ENCODE measurements at regions not wholly inside any gene's neighbourhood (a gene's known extent, or its start where the extent isn't known, plus 50 kb on each side); places are given as distances from the start of the nearest gene placed in this dataset.

DNA sequence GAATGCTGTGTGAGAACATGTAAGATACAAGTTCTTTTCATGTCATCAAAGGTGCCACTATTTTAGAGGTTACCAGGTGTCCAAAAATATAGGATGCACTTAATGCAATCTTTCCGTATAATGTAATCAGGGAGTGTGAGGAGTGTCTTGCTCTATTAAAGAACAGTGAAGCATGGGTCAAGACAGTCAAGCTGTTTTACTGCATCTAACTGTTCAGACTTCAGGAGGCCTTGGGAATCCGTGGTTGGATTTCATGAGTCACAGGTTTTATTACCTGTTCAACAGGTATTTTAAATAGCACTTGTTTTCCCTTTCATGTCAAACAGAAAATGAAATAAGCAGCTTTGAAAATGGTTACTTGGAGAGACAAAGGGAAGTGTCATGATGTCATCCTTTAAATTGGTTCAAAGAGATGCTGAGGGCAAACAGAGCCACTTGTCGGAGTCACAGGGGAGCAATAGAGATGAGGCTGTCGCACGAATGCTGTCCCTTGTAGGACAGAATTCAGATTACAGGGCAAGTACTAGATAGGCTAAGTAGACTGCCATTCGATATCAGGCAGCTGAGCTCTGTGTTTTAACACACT, 621.5 kb downstream of the QKI start:
- Histone ChIP-seq H3K4me3 (no peak overlapping the region), H4K20me1 (replicated peaks; ENCODE audit: control insufficient read depth, insufficient read depth, low read length) (no peaks in the 10 kb centered on the region), H3K9ac (ENCODE audit: insufficient read depth in 1 of 2, low read depth in 2 of 2, low read length in 2 of 2) (no peak overlapping the region), H3K4me1 (replicated peaks in 1 of 2; ENCODE audit: control insufficient read depth in 2 of 2, insufficient read depth in 2 of 2, low read length in 2 of 2) (peaks cover 0 to 6% of the 10 kb centered on the region in 2 experiments; a peak in 2 of 5 replicates), H3K4me2 (ENCODE audit: insufficient read depth, low read length) (no peak overlapping the region), H3K9me1 (ENCODE audit: control insufficient read depth, insufficient read depth, low read length) (no peaks in the 10 kb centered on the region), H3K27ac (ENCODE audit: extremely low read depth, low read depth, low read length) (no peak overlapping the region), H3K36me3 (ENCODE audit: control insufficient read depth, insufficient read depth, low read length) (no peaks in the 10 kb centered on the region), H3K79me2 (ENCODE audit: control insufficient read depth, insufficient read depth, low read length) (no peaks in the 10 kb centered on the region), H2AFZ (ENCODE audit: low read depth, low read length) (no peak overlapping the region), H3K27me3 (ENCODE audit: control insufficient read depth in 2 of 2, insufficient read depth in 2 of 2, low read length in 2 of 2) (no peaks in the 10 kb centered on the region; a peak in 1 of 5 replicates), H3K9me3 (replicated peaks; ENCODE audit: control insufficient read depth, insufficient read depth, low read depth, low read length) (no peaks in the 10 kb centered on the region)
- in situ Hi-C loops (cut with MboI): no loop called here
- no TSS peak for BruUV-seq (replicated peaks)
- intact Hi-C loops (cut with micrococcal nuclease): no loop called here
- ChIA-PET POLR2A (interaction anchor here (0.9 to 1.2 kb wide), 2 partner anchors 15 to 19 kb away, joined by 3 to 4 read pairs; no protein-coding TSS in a partner anchor), CTCF (ENCODE audit: low intra/inter-chr PET ratio) (no interaction called here)
- WGBS (ENCODE audit: insufficient coverage, low coverage, missing lambda C conversion rate): 0% methylated on average over 6 of the region's 6 CpGs
- no peak for TF ChIP-seq HLTF (IDR thresholded peaks at IDR 0.05)
- TF ChIP-seq EHMT2 (IDR thresholded peaks at IDR 0.05): no peak
- no peak for TF ChIP-seq GTF2F1 (IDR thresholded peaks at IDR 0.05; ENCODE audit: low read depth, low read length)
- TF ChIP-seq ZNF184 (CRISPR knock-in tag; IDR thresholded peaks at IDR 0.05): no peak
- TF ChIP-seq PHF21A (IDR thresholded peaks at IDR 0.05; ENCODE audit: borderline replicate concordance, low read depth): no peak
- TF ChIP-seq BRD9 (IDR thresholded peaks at IDR 0.05; ENCODE audit: low read depth, partially characterized antibody): no peak
- TF ChIP-seq, protein P1, sequence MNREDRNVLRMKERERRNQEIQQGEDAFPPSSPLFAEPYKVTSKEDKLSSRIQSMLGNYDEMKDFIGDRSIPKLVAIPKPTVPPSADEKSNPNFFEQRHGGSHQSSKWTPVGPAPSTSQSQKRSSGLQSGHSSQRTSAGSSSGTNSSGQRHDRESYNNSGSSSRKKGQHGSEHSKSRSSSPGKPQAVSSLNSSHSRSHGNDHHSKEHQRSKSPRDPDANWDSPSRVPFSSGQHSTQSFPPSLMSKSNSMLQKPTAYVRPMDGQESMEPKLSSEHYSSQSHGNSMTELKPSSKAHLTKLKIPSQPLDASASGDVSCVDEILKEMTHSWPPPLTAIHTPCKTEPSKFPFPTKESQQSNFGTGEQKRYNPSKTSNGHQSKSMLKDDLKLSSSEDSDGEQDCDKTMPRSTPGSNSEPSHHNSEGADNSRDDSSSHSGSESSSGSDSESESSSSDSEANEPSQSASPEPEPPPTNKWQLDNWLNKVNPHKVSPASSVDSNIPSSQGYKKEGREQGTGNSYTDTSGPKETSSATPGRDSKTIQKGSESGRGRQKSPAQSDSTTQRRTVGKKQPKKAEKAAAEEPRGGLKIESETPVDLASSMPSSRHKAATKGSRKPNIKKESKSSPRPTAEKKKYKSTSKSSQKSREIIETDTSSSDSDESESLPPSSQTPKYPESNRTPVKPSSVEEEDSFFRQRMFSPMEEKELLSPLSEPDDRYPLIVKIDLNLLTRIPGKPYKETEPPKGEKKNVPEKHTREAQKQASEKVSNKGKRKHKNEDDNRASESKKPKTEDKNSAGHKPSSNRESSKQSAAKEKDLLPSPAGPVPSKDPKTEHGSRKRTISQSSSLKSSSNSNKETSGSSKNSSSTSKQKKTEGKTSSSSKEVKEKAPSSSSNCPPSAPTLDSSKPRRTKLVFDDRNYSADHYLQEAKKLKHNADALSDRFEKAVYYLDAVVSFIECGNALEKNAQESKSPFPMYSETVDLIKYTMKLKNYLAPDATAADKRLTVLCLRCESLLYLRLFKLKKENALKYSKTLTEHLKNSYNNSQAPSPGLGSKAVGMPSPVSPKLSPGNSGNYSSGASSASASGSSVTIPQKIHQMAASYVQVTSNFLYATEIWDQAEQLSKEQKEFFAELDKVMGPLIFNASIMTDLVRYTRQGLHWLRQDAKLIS (CRISPR knock-in tag; IDR thresholded peaks at IDR 0.05): no peak
- no peak for TF ChIP-seq HDGF (IDR thresholded peaks at IDR 0.05)
- TF ChIP-seq HNRNPLL (IDR thresholded peaks at IDR 0.05; ENCODE audit: low read depth, low read length, poor library complexity, severe bottlenecking): no peak
- FAIRE-seq: no peak
- no peak for ATAC-seq
- DNase-seq (ENCODE audit: extremely low read depth in 1 of 4, low spot score in 3 of 4): no peak

Measured in K562 (cell line).